A549 (cell line): ENCODE measurements at regions not wholly inside any gene's neighbourhood (a gene's known extent, or its start where the extent isn't known, plus 50 kb on each side); places are given as distances from the start of the nearest gene placed in this dataset.

Experiments
- CTCF ChIP-seq: fragments of >200 bp; sonication (Bioruptor Twin); formaldehyde crosslinking; IDR thresholded peaks from 3 replicates; pipeline ENCODE4 v1.5.1; 2016
- KDM1A ChIP-seq: fragments of 200-600 bp; sonication (generic); IDR thresholded peaks from 2 replicates; pipeline ENCODE4 v1.6.1; 2016; ENCODE audit warnings: low read depth, mild to moderate bottlenecking
- POLR2A ChIP-seq: IDR thresholded peaks from 2 replicates; pipeline ENCODE4 v1.6.1; 2012; ENCODE audit warnings: mild to moderate bottlenecking, low read length
- RFX5 ChIP-seq: fragments of 450-650 bp; IDR thresholded peaks from 2 replicates; pipeline ENCODE4 v1.7.1; 2014; ENCODE audit warnings: antibody characterized with exemption, mild to moderate bottlenecking, moderate library complexity
- TF ChIP-seq, protein P1 (sequence below): IDR thresholded peaks from 2 replicates; pipeline ENCODE4 v1.6.1; 2012
- TF ChIP-seq, protein P2 (sequence below): fragments of 450-650 bp; IDR thresholded peaks from 2 replicates; pipeline ENCODE4 v1.6.1; 2014; ENCODE audit warnings: antibody characterized with exemption

DNA sequence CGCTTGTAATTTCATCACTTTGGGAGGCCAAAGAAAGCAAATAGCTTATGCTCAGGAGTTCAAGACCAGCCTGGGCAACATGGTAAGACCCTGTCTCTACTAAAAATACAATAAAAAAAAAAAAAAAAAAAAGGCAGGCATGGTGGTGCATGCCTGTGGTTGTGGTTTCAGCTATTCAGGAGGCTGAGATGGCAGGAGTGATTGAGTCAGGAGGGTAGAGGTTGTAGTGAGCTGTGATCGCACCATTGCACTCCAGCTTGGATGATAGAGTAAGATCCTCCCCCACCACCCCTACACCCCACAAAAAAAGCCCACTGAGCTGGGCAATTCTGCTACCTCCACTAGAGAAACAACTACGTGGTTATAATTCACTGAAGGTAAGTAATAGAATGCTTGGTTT lies 118.8 kb upstream of the PCDH18 start:
- TF ChIP-seq, protein P1, sequence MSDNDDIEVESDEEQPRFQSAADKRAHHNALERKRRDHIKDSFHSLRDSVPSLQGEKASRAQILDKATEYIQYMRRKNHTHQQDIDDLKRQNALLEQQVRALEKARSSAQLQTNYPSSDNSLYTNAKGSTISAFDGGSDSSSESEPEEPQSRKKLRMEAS: no peak
- TF ChIP-seq KDM1A (no peak), POLR2A (no peak), RFX5 (no peak), CTCF (no peak)
- TF ChIP-seq, protein P2, sequence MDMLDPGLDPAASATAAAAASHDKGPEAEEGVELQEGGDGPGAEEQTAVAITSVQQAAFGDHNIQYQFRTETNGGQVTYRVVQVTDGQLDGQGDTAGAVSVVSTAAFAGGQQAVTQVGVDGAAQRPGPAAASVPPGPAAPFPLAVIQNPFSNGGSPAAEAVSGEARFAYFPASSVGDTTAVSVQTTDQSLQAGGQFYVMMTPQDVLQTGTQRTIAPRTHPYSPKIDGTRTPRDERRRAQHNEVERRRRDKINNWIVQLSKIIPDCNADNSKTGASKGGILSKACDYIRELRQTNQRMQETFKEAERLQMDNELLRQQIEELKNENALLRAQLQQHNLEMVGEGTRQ: no peak
